KMS-11 (cell line): ENCODE measurements at regions not wholly inside any gene's neighbourhood (a gene's known extent, or its start where the extent isn't known, plus 50 kb on each side); places are given as distances from the start of the nearest gene placed in this dataset.

Experiments
- H2AFZ ChIP-seq: fragments of 200-600 bp; sonication (generic); 2 replicates; pipeline ENCODE4 v1.6.1; 2016; ENCODE audit warnings: antibody characterized with exemption, mixed run types, low read depth
- H3K27ac ChIP-seq: fragments of 200-600 bp; sonication (generic); 2 replicates; pipeline ENCODE4 v1.6.1; 2016; ENCODE audit warnings: mild to moderate bottlenecking, mixed run types
- H3K27me3 ChIP-seq: fragments of 200-600 bp; sonication (generic); 2 replicates; pipeline ENCODE4 v1.6.1; 2017; ENCODE audit warnings: mild to moderate bottlenecking, low read depth, mixed run types, moderate library complexity; ENCODE audit not compliant: insufficient read depth
- H3K36me3 ChIP-seq: fragments of 200-600 bp; sonication (generic); 2 replicates; pipeline ENCODE4 v1.6.1; 2017; ENCODE audit warnings: mild to moderate bottlenecking, mixed run types; ENCODE audit not compliant: insufficient read depth
- H3K4me1 ChIP-seq: fragments of 200-600 bp; sonication (generic); 2 replicates; pipeline ENCODE4 v1.6.1; 2016; ENCODE audit warnings: mild to moderate bottlenecking, low read depth, mixed run types; ENCODE audit not compliant: poor library complexity, severe bottlenecking
- H3K4me2 ChIP-seq: fragments of 200-600 bp; sonication (generic); 2 replicates; pipeline ENCODE4 v1.7.0; 2016; ENCODE audit warnings: mild to moderate bottlenecking, mixed run types
- H3K4me3 ChIP-seq: fragments of 200-600 bp; sonication (generic); IDR thresholded peaks from 2 replicates; pipeline ENCODE4 v1.6.1; 2017; ENCODE audit warnings: low read depth, low read length, mixed read lengths; ENCODE audit not compliant: insufficient read depth
- H3K79me2 ChIP-seq: fragments of 200-600 bp; sonication (generic); 2 replicates; pipeline ENCODE4 v1.6.1; 2016; ENCODE audit warnings: low read depth, mixed run types; ENCODE audit not compliant: insufficient read depth
- H3K9ac ChIP-seq: fragments of 200-600 bp; sonication (generic); 2 replicates; pipeline ENCODE4 v1.6.1; 2016; ENCODE audit warnings: mild to moderate bottlenecking, mixed run types
- H4K20me1 ChIP-seq: fragments of 200-600 bp; sonication (generic); 2 replicates; pipeline ENCODE4 v1.6.1; 2016; ENCODE audit warnings: mild to moderate bottlenecking, mixed run types; ENCODE audit not compliant: insufficient read depth
- CTCF ChIP-seq: fragments of 200-600 bp; sonication (generic); conservative IDR thresholded peaks from 2 replicates; pipeline ENCODE4 v1.6.1; 2017; ENCODE audit warnings: low read depth, mild to moderate bottlenecking, antibody characterized with exemption, low read length, moderate library complexity, mixed read lengths

- no peaks in the 10 kb centered on the region for H4K20me1 ChIP-seq
- no peak for TF ChIP-seq CTCF
- no peaks in the 10 kb centered on the region for H3K27me3 ChIP-seq
- H3K4me1 ChIP-seq, result peaks cover 11% of the 10 kb centered on the region
- no peak overlapping the region for H3K9ac ChIP-seq
- no peaks in the 10 kb centered on the region for H3K79me2 ChIP-seq
- no peak overlapping the region for H3K27ac ChIP-seq
- H2AFZ ChIP-seq, result no peak overlapping the region
- no peak overlapping the region for H3K4me3 ChIP-seq
- H3K4me2 ChIP-seq, result no peak overlapping the region
- no peaks in the 10 kb centered on the region for H3K36me3 ChIP-seq
Measured at GRCh38 chr12:46489951-46490388, 117.4 kb upstream of the SLC38A2 start.

GRCh38 chr12:46487567-46488131, 115.1 kb upstream of the SLC38A2 start:
- no peak overlapping the region for H3K4me2 ChIP-seq
- no peaks in the 10 kb centered on the region for H3K27me3 ChIP-seq
- peaks cover 11% of the 10 kb centered on the region for H3K4me1 ChIP-seq
- H3K79me2 ChIP-seq, result no peaks in the 10 kb centered on the region
- no peaks in the 10 kb centered on the region for H3K36me3 ChIP-seq
- H4K20me1 ChIP-seq, result no peaks in the 10 kb centered on the region
- H3K27ac ChIP-seq, result no peak overlapping the region
- no peak overlapping the region for H3K9ac ChIP-seq
- H3K4me3 ChIP-seq, result no peak overlapping the region
- H2AFZ ChIP-seq, result no peak overlapping the region
- no peak for TF ChIP-seq CTCF

- no peaks in the 10 kb centered on the region for H3K27me3 ChIP-seq
- no peak overlapping the region for H3K4me2 ChIP-seq
- H3K36me3 ChIP-seq, result no peaks in the 10 kb centered on the region
- no peak for TF ChIP-seq CTCF
- no peak overlapping the region for H2AFZ ChIP-seq
- H4K20me1 ChIP-seq, result no peaks in the 10 kb centered on the region
- no peak overlapping the region for H3K4me3 ChIP-seq
- H3K27ac ChIP-seq, result no peak overlapping the region
- no peak overlapping the region for H3K9ac ChIP-seq
- H3K79me2 ChIP-seq, result no peaks in the 10 kb centered on the region
- H3K4me1 ChIP-seq, result peaks cover 7% of the 10 kb centered on the region
Measured at GRCh38 chr12:46486588-46486987, 114.0 kb upstream of the SLC38A2 start.

GRCh38 chr12:46485853-46486252, 113.3 kb upstream of the SLC38A2 start:
- no peaks in the 10 kb centered on the region for H4K20me1 ChIP-seq
- H3K4me1 ChIP-seq, result no peaks in the 10 kb centered on the region
- TF ChIP-seq CTCF, result no peak
- H3K4me3 ChIP-seq, result no peak overlapping the region
- H3K4me2 ChIP-seq, result no peak overlapping the region
- H2AFZ ChIP-seq, result no peak overlapping the region
- no peak overlapping the region for H3K27ac ChIP-seq
- no peak overlapping the region for H3K9ac ChIP-seq
- H3K36me3 ChIP-seq, result no peaks in the 10 kb centered on the region
- H3K79me2 ChIP-seq, result no peaks in the 10 kb centered on the region
- no peaks in the 10 kb centered on the region for H3K27me3 ChIP-seq
